ENCODE measurements at regions not wholly inside any gene's neighbourhood (a gene's known extent, or its start where the extent isn't known, plus 50 kb on each side); places are given as distances from the start of the nearest gene placed in this dataset.

DNA sequence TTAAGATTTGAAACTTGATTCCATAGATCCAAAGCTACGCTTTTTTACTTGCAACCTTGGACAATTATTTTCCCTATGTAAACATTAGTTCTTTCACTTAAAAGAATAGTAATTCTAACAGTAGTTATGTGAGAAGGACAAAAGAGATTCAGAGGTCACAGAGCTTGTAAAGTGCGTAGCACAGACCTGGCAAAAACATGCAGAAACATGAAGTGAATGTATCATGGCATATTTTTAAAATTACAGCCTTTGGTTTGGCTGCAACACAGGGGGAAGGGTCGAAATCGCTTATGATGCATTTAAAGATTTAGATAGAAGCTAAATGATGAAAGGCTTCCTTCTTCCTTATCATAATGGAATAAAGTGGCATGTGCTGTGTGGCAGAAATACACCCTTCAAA is 1068.8 kb downstream of the ARAP2 start:
- H3K4me1 ChIP-seq, result no peaks in the 10 kb centered on the region
- no peak overlapping the region for H3K27ac ChIP-seq
- H3K27me3 ChIP-seq, result no peaks in the 10 kb centered on the region
- no peak for DNase-seq
- TF ChIP-seq POLR2AphosphoS5 (IDR thresholded peaks at IDR 0.05) (no peak), POLR2A (IDR thresholded peaks at IDR 0.05) (no peak), EP300 (IDR thresholded peaks at IDR 0.05) (no peak)
- TF ChIP-seq, protein P1, sequence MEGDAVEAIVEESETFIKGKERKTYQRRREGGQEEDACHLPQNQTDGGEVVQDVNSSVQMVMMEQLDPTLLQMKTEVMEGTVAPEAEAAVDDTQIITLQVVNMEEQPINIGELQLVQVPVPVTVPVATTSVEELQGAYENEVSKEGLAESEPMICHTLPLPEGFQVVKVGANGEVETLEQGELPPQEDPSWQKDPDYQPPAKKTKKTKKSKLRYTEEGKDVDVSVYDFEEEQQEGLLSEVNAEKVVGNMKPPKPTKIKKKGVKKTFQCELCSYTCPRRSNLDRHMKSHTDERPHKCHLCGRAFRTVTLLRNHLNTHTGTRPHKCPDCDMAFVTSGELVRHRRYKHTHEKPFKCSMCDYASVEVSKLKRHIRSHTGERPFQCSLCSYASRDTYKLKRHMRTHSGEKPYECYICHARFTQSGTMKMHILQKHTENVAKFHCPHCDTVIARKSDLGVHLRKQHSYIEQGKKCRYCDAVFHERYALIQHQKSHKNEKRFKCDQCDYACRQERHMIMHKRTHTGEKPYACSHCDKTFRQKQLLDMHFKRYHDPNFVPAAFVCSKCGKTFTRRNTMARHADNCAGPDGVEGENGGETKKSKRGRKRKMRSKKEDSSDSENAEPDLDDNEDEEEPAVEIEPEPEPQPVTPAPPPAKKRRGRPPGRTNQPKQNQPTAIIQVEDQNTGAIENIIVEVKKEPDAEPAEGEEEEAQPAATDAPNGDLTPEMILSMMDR (IDR thresholded peaks at IDR 0.05), result no peak
- no peak overlapping the region for H3K4me3 ChIP-seq
- intact Hi-C loops (cut with DNase I; ENCODE audit: low total_unique reads), result no loop called here
- no peaks in the 10 kb centered on the region for H3K36me3 ChIP-seq
- H3K9me3 ChIP-seq, result peaks cover 0 to 5% (median 0%) of the 10 kb centered on the region in 4 donors
- WGBS, 5 donors, result 54 to 71% (median 64%) methylated on average over 4 of the region's 4 CpGs

DNA sequence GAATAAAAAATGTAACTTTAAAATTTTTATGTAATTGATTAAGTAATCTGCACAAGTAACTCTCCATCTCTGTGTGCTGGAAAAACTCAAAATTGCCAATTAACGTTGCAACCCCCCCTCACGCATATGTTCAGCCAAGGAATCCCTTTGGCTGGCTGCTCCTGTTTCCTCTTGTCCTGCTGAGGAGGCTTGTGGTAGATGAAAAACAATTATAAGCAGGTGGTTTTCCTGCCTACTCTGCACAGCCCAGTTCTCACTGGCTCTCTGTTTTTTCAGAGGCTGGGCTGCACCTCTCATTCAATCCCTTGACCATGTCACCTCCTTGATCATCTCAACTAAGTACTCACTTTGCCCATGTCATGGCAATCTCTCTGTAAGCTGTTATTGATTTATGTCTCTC is 1068.4 kb downstream of the ARAP2 start:
- DNase-seq, result no peak
- Histone ChIP-seq H3K27me3 (no peaks in the 10 kb centered on the region), H3K9me3 (peaks cover 0 to 5% (median 0%) of the 10 kb centered on the region in 4 donors), H3K4me1 (no peaks in the 10 kb centered on the region), H3K27ac (no peak overlapping the region), H3K4me3 (no peak overlapping the region), H3K36me3 (no peaks in the 10 kb centered on the region)
- 31 to 37% (median 37%) methylated on average over 2 of the region's 2 CpGs for WGBS, 5 donors
- intact Hi-C loops (cut with DNase I; ENCODE audit: low total_unique reads), result no loop called here
- TF ChIP-seq, protein P1 (IDR thresholded peaks at IDR 0.05), result no peak
- TF ChIP-seq POLR2AphosphoS5 (IDR thresholded peaks at IDR 0.05) (no peak), POLR2A (IDR thresholded peaks at IDR 0.05) (no peak), EP300 (IDR thresholded peaks at IDR 0.05) (no peak)

DNA sequence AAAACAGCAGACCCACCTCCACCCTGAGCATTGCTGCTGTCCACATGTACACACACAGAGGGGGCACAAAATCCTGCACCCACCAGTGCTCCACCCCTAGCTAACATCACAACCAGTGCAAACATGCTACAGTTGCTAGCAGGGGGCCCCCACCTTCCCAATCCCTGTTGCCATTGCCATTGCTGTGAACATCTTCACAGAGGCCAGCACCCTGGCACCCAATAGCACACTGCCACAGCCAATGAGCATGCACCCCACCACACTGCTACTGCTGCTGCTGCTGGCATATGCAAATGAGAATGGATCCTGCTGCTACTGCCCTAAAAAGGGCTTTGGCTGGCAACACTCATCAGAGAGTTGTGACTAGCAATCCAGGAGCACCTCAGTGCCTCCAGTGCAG is 1061.9 kb downstream of the ARAP2 start:
- H3K4me3 ChIP-seq, result no peak overlapping the region
- H3K27me3 ChIP-seq, result no peaks in the 10 kb centered on the region
- H3K9me3 ChIP-seq, result peaks cover 0 to 13% (median 8%) of the 10 kb centered on the region in 4 donors
- no peak for DNase-seq
- H3K36me3 ChIP-seq, result no peaks in the 10 kb centered on the region
- no peak overlapping the region for H3K27ac ChIP-seq
- H3K4me1 ChIP-seq, result no peaks in the 10 kb centered on the region
- intact Hi-C loops (cut with DNase I; ENCODE audit: low total_unique reads), result no loop called here
- TF ChIP-seq EP300 (IDR thresholded peaks at IDR 0.05), result no peak
- no peak for TF ChIP-seq POLR2A (IDR thresholded peaks at IDR 0.05)
- TF ChIP-seq, protein P1 (IDR thresholded peaks at IDR 0.05), result no peak
- TF ChIP-seq POLR2AphosphoS5 (IDR thresholded peaks at IDR 0.05), result no peak

DNA sequence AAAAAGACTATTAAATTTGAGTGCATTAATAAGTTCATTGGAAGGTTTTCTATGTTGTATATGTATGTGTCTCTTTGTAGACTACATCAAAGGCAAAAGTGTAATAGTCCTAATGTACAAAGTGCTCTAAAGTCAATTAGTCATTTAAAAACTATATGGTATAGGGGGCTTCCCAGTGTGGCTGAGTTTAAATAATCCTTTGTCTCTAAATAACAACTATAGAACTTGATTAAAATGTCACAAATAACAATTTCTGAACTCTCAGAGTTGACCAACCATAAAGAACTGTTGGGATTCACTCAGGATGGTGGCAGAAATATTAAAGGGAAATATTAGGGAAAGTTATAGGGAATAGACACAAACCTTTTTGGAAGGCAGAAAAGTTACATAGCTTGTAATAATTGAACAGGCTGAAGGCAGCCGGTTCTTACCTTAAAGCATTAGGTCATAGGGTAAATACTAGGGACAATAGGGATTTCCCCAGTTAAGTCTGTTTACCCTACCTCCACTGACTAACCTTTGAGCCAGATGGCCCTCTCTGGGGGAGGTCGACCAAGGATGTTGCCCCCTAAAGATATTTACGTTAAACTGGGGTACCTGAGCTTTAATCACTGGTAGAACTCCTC is 1054.2 kb downstream of the ARAP2 start:
- H3K27ac ChIP-seq, result no peak overlapping the region
- DNase-seq, result no peak
- intact Hi-C loops (cut with DNase I; ENCODE audit: low total_unique reads), result no loop called here
- no peaks in the 10 kb centered on the region for H3K27me3 ChIP-seq
- no peak overlapping the region for H3K4me3 ChIP-seq
- H3K4me1 ChIP-seq, result no peaks in the 10 kb centered on the region
- H3K36me3 ChIP-seq, result no peaks in the 10 kb centered on the region
- no peak for TF ChIP-seq EP300 (IDR thresholded peaks at IDR 0.05)
- TF ChIP-seq, protein P1 (IDR thresholded peaks at IDR 0.05), result no peak
- TF ChIP-seq POLR2A (IDR thresholded peaks at IDR 0.05), result no peak
- TF ChIP-seq POLR2AphosphoS5 (IDR thresholded peaks at IDR 0.05), result no peak
- peaks cover 0 to under 1% (median 0%) of the 10 kb centered on the region in 4 donors for H3K9me3 ChIP-seq
- 23 to 31% (median 25%) methylated on average over 3 of the region's 3 CpGs for WGBS, 5 donors

All from stomach (tissue), 8 donors.